CD4-positive, alpha-beta T cell treated with Interleukin-17A for 4 hours (primary cell): ENCODE measurements at regions not wholly inside any gene's neighbourhood (a gene's known extent, or its start where the extent isn't known, plus 50 kb on each side); places are given as distances from the start of the nearest gene placed in this dataset.
"Not testable (repeated sequence)": the region's sequence is repeated elsewhere in the genome, so short reads cannot be mapped to it uniquely, and the experiment has no call there.

Experiments used
- DNase-seq: peaks from one replicate; pipeline ENCODE4 v3.0.0-alpha.2; 2020; ENCODE audit warnings: mixed read lengths

DNA sequence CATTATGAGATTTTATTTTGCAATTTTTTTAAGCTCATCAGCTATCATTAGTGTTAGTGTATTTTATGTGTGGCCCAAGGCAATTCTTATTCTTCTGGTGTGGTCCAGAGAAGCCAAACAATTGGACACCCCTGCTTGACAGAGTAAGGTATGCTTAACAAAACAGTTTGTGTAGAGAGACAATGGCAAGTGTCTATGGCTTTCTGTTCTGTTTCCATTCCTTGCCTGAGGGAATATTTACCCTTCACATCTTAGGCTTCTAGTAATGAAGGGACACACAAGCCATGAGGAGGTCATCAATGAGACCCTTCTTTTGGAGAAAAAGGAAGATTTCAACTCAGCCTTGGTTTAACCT is 1278.4 kb upstream of the TENM4 start:
- DNase-seq = no peak

DNA sequence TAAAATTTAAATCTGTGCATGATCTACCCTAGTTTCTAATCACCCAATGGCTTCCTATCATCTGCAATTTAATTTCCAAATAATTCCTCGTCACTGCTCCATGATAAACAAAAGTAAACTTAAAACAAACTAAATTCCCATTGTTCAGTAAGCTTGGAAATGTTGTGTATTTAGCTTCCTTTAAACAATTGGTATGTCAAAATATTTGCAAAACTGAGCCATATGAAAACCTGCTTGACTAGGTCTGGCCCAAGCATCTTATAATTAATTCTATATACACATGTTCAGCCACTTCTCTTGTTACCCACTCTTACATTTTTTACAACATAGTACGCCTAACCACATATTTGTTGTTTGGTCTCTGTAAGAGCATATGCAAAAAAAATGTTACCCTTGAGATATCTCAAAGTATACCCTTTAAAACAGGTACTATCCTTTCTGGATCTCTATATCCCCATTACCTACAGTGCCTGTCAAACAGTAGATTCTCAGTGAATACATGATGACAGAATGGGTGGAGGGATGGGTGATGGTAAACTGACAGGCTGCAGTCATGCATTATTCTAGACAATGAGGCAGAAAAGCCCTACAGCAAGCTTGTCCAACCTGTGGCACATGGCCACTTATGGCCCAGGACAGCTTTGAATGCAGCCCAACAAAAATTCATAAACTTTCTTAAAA is 1277.9 kb upstream of the TENM4 start:
- DNase-seq = no peak

DNA sequence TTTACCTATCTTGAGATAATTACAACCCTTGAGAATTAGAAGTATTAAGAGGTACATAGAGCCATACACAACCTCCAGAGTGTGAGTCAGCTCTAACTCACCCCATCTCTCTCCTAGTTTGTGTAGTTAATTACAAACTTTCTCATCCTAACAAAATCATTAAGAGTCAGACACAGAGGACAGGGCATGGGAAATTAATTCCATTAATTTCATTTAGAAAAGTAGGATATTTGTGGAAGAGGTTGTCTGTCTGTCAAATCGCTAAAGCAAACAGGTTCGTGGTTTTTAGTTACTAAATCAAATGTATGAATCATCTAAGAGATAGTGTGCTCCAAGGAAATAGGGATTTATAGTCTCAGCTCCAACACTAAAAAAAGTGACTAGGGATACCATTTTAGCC is 1261.4 kb upstream of the TENM4 start:
- no peak for DNase-seq

DNA sequence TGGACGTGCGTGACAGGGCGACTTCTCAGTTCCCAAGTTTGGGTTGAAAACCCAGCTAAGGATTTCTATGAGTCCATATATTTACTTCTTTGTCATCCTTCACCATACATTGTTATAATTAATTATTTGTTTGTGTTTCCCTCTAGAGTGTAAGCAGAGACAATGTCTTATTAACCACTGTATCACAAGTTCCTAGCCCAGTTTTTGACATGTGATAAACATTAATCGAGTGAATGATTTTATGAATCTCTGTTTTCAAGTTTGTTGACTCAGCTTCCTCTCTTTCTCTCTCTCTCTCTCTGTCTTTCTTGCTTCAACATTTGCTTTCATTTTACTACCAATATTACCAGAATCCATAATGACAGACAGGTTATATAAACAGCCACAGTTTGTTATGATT is 1259.6 kb upstream of the TENM4 start:
- no peak for DNase-seq

DNA sequence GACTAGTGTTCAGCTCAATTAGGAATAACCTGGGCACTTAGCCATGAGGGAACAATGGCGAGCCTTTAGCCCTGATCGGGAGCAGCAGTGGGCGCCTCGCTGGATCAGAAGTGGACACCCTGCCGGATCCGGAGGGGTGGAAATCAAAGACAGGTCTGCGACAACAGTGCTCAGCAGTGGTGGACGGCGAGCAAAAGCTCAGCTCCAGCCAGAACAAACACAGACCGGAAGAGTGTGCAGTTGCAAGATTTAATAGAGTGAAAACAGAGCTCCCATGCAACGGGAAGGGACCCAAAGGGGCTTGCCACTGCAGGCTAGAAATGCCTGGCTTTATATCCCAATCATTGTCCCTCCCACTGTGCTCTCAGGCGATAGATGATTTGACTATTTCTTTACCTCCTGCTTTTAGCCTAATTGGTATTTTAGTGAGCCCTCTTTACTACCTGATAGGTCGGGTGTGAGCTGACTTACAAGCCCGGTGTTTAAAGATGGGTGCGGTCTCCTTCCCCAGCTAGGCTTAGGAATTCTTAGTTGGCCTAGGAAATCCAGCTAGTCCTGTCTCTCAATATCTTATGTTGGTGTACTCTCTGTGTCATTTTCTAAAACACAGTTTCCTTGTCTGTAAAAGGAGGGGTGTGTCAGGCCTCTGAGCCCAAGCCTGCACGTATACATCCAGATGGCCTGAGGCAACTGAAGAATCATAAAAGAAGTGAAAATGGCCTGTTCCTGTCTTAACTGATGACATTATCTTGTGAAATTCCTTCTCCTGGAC is 1258.8 kb upstream of the TENM4 start:
- not testable (repeated sequence) for DNase-seq

DNA sequence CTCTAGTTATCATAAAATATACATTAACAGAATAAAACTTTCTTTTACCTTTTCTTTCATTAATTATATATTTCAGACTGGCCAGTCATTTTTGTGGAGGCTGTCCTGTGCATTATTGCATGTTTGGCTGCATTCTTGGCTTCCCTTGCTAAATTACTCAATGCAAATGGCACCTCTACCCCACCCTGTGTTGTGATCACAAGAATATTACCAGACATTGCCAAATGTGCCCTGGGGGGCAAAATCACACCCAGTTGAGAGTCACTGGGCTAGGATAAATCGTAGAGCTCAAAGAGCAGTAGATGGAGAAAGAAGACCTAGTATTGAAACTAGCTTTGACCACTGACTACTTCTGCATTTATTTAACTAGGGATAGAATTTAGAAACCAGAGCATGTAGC is 1257.8 kb upstream of the TENM4 start:
- DNase-seq = no peak

GRCh38 chr11:80694385-80694784 is 1253.6 kb upstream of the TENM4 start:
- DNase-seq = no peak

DNA sequence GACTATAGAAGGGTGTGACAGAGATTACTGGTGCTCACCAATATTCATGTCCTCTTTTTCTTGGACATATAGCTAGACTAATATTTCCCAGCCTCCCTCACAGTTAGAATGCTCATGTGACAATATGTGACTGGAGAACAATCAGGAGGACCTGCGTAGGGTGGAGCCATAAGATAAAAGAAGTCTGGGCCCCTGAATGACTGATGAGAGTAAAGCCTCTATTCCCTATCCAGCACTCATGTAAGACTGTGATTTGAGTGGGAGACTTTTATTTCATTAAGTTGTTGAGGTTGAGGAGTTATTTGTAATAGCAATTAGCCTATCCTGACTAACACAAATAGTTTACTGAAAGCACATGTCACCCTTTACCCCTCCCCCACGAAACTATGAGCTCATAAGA is 1247.1 kb upstream of the TENM4 start:
- no peak for DNase-seq

DNA sequence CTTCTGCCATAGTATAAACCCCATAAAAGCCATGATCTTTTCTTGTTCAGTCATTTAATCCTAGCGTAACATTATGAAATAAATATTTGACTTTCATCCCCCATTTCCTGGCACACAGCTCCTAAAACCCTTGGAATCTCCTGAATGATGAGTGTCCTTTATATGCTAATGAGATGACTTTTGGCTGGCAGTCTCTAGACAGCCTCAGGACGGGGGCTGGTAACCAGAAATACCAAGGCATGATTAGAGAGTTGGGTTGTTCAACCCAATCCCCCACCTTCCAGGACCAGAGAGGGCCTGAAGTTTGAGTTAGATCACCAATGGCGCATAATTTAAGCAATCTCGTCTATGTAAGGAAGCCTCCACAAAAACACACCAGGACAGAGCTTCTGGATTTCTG is 1246.1 kb upstream of the TENM4 start:
- no peak for DNase-seq

DNA sequence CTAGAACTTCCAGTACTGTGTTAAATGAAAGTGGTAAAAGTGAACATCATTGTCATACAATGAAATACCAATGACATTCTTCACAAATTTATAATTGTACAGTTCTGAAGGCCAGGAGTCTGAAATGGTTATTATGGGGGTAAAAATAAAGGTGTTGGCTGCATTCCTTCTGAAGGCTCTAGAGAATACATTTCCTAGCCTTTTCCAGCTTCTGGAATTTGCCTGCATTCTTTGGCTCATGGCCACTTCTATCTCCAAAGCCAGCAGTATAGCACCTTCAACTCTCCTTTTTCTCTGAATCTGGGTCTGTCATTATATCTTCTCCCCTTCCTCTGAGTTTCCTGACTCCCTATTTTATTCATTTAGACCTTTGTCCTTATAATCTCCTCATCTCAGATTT is 1232.7 kb upstream of the TENM4 start:
- no peak for DNase-seq

GRCh38 chr11:80669620-80670019 is 1228.8 kb upstream of the TENM4 start:
- DNase-seq = no peak

GRCh38 chr11:80668039-80668438 is 1227.2 kb upstream of the TENM4 start:
- DNase-seq = no peak

- DNase-seq = no peak
These were observed 1215.0 kb upstream of the TENM4 start for GRCh38 chr11:80655834-80656233.

DNA sequence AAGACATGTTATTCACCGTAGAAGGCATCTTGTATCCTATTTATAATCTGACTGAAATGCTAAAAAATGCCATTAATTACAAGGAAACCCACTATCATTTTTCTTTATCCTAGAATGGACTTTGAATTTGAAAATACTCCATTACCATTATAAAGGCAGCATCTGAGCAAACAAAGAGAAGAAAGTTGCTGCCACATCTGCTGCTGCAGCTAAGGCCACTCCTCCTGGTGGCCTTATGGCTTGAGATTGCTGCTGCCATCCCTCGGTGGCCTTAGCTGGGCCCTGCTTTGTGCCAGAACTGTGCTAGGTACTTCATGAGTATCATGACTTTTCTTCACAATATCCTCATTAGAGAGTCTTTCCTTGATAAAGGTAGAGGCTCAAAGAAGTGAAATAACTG is 1210.1 kb upstream of the TENM4 start:
- DNase-seq = no peak

DNA sequence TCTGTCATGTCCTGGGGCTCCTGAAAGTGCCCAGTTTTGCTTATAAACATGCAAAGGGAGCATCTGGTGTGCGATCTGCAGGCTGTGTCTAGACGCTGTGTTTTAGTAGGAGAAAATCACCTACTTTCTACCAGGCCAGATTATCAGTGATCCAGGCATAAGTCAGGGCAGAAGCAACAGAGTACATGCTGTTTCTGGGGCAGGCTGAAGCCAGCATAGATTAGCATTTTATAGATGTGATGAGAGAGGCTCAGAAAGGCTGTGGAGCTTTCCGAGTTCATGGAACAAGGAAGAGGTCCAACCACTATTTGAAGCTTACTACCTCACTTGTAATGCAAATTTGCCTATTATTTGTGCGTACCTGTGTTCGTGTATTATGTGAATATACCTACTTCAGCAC is 1208.4 kb upstream of the TENM4 start:
- DNase-seq = no peak

GRCh38 chr11:80638296-80638695 is 1197.5 kb upstream of the TENM4 start:
- no peak for DNase-seq

GRCh38 chr11:80637571-80637970 is 1196.7 kb upstream of the TENM4 start:
- DNase-seq = no peak

GRCh38 chr11:80636999-80637398 is 1196.2 kb upstream of the TENM4 start:
- DNase-seq = no peak

GRCh38 chr11:80635178-80635577 is 1194.3 kb upstream of the TENM4 start:
- no peak for DNase-seq

- no peak for DNase-seq
These were observed 1191.9 kb upstream of the TENM4 start for GRCh38 chr11:80632691-80633090.

- DNase-seq = no peak
These were observed 1191.3 kb upstream of the TENM4 start for GRCh38 chr11:80632156-80632555.

GRCh38 chr11:80629466-80629865 is 1188.6 kb upstream of the TENM4 start:
- DNase-seq = no peak

- no peak for DNase-seq
These were observed 1186.5 kb upstream of the TENM4 start for GRCh38 chr11:80627364-80627763.

GRCh38 chr11:80626721-80627120 is 1185.9 kb upstream of the TENM4 start:
- no peak for DNase-seq

- no peak for DNase-seq
These were observed 1184.7 kb upstream of the TENM4 start for GRCh38 chr11:80625563-80625962.
